C4-2B (cell line): ENCODE measurements at regions not wholly inside any gene's neighbourhood (a gene's known extent, or its start where the extent isn't known, plus 50 kb on each side); places are given as distances from the start of the nearest gene placed in this dataset.

ENCODE experiments used
- ZFX ChIP-seq: fragments of 450-650 bp; IDR thresholded peaks from 2 replicates; pipeline ENCODE4 v1.6.1; 2017
- TF ChIP-seq, protein P1 (sequence below): fragments of 450-650 bp; conservative IDR thresholded peaks from 2 replicates; pipeline ENCODE4 v1.5.1; 2017; ENCODE audit warnings: mild to moderate bottlenecking

DNA sequence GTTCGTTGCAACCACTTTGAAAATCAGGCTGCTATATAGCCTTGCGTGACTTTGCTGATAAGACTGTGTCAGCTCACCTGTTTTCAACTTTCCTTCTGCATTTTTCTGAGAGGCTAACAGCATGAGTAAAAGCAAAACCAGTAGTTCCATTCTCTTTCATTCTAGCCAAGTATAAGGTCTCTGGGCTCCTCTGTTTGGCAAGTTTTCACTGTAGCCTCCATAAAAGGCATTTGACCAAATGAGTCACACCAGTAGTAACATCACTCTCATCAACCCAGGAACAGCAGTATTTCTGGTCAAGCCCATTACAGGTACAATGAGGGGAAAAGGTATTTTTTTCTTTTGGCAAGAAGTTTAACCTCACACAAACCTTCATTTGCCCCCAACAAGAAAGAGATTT is 1149.8 kb upstream of the MIR17HG start:
- TF ChIP-seq, protein P1, sequence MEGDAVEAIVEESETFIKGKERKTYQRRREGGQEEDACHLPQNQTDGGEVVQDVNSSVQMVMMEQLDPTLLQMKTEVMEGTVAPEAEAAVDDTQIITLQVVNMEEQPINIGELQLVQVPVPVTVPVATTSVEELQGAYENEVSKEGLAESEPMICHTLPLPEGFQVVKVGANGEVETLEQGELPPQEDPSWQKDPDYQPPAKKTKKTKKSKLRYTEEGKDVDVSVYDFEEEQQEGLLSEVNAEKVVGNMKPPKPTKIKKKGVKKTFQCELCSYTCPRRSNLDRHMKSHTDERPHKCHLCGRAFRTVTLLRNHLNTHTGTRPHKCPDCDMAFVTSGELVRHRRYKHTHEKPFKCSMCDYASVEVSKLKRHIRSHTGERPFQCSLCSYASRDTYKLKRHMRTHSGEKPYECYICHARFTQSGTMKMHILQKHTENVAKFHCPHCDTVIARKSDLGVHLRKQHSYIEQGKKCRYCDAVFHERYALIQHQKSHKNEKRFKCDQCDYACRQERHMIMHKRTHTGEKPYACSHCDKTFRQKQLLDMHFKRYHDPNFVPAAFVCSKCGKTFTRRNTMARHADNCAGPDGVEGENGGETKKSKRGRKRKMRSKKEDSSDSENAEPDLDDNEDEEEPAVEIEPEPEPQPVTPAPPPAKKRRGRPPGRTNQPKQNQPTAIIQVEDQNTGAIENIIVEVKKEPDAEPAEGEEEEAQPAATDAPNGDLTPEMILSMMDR, result no peak
- no peak for TF ChIP-seq ZFX
